HG02885 (cell line): ENCODE measurements at regions not wholly inside any gene's neighbourhood (a gene's known extent, or its start where the extent isn't known, plus 50 kb on each side); places are given as distances from the start of the nearest gene placed in this dataset.

Experiments used
- ATAC-seq: cut with Tn5 transposase; IDR thresholded peaks from one replicate; pipeline ENCODE4 v1.9.1; 2021; ENCODE audit warnings: mild to moderate bottlenecking; ENCODE audit not compliant: unreplicated experiment, poor library complexity

GRCh38 chr9:89996773-89997172 lies 392.0 kb downstream of the GADD45G start:
- no peak for ATAC-seq

DNA sequence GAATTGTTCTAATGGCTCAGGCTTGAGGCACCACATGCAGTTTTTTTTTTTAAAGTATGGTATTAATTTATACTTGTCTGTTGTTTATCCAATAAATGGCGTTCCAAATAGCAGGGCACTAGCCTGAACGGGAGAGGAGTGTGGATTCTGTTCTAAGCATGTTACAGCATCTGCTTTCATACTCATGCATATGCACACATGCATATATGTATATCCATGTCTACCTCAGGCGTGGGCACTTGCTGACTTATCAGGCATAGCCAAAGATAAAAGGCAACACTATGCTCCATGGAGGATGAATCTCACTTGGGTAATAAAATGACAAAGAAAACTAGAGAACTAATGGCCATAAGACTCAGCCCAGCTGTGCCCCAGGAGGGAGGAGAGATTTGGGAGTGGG lies 393.8 kb downstream of the GADD45G start:
- ATAC-seq = no peak

DNA sequence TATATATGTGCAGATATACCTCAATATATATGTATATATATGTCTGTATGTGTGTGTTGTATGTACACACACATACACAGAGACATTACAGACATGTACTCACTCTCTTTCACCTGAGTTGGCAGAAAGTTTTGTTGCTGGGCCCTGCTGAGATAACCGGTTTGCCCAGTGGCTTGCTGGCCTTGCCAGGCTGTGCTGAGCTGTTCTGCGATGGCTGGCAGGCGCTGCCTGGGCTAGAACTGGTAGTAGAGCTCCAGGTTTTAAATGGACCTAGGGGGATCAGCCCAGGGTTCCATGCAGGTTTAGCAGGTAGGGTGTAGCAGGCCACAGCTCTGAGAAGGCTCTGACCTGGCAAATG lies 394.3 kb downstream of the GADD45G start:
- no peak for ATAC-seq

DNA sequence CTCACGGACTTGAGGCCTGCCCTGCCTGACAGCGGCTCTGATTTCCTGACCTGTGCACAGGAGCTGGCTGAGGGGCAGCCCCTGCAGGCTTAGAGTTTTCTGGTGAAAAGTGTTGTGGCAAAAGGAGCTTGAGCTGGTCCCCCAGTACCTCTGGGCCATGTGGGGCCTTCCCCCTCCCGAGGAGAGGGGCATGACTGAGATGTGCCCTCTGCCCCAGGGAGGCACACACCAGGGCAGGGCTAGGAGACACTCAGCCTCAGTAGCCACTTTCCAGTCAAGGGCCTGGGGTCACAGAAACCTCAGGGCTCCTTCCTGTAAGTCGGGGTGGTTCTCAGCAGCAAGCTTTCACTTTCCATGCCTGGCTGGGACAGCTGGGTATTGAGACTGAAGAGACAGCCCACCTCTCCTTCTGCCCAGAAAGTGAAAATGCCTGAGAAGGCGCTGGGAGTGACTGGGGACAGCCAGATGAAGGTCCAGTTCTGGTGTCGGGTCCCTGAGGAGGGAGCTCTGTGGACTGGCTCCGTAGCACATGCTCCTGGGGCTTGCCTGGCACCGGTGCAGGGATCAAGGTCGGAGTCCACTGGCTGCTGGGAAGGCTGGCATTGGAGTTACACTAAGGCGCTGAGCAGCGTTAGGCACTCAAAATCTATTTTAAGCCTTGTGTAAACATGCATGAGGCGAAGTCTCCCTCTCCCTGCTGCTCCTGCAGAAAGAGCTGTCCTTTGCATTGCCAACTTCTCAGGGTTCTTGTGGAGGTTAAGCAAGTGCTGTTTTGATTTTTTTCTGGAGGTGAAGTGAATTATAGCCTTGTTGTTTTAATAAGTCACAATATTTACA lies 394.9 kb downstream of the GADD45G start:
- ATAC-seq = peak; percentile 89

- no peak for ATAC-seq
These were observed 396.1 kb downstream of the GADD45G start for GRCh38 chr9:90000925-90001324.

DNA sequence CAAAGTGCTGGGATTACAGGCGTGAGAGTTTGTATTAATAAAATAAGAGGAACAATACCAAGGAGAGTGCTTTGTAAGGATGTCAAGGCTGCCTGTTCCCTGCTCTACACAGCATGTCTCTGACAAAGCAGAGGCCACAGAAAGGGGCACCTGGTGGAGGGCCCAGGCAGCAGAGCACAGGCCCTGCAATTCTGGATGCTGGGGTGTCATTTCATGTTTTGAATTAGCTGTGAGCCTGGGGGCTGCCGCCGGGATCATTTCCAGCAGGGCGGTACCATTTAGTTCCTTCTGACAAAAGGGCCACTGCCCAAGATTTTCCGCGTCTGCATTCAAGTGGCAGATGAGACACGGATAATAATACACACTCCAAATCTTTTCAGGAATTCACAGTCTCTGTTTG lies 396.9 kb downstream of the GADD45G start:
- ATAC-seq = no peak

DNA sequence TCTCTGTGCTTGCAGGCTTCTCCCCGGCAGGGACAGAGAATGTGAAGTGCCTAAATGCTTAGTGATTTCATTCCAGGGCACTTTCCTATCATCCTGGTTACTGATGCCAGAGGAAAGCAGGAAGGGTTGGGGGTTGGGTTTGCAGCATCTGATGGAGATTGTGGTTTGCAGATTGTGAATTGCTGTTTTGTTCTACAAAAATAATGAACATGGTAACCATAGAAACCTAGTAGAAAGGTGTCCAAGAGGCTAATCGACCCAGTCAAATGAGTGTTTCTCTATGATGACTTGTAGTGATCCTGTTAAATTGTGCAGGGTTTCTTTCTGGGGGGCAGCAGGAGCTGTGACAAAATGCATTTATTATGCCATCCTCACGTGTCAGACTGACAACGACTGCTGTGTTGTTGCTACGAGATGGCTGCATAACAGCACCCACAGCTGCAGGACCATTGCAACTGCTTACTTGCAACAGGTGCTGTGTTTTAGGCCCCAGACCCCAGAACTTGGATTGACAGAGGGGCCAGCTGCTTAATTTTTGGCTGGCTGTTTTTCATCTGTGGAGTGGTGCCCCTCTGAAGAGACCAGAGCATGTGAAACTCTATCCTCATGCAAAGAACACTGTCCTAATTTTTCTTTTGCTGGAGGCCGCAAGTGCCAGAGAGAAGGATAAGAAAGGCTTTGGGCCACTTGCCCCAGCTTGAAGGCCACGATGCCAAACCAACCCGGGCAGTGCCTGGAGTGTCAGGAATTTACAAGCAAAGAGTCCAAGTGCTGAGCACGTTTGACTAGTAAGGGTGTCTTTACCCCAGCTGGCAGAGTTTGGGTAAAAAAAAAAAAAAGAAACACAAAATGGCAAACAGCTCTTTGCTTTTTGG lies 397.8 kb downstream of the GADD45G start:
- no peak for ATAC-seq

DNA sequence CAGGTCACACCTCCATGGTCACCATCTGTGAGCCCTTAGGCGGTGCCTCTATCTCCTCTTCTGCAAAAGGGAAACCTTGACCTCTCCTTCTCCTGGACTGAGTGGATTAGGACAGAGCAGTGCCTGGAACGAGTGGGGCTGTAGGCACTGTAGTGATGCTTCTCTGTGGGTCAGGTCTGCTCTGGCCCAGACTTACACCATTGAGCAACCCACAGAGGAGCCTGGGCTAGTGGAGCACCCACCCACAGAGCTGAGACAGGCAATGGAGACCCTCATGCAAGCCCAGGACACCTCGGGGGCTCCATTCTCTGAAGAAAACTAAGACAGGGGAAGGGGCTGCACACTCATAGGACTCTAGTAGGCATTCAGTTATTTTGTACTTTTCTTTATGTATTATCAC lies 400.6 kb downstream of the GADD45G start:
- no peak for ATAC-seq

DNA sequence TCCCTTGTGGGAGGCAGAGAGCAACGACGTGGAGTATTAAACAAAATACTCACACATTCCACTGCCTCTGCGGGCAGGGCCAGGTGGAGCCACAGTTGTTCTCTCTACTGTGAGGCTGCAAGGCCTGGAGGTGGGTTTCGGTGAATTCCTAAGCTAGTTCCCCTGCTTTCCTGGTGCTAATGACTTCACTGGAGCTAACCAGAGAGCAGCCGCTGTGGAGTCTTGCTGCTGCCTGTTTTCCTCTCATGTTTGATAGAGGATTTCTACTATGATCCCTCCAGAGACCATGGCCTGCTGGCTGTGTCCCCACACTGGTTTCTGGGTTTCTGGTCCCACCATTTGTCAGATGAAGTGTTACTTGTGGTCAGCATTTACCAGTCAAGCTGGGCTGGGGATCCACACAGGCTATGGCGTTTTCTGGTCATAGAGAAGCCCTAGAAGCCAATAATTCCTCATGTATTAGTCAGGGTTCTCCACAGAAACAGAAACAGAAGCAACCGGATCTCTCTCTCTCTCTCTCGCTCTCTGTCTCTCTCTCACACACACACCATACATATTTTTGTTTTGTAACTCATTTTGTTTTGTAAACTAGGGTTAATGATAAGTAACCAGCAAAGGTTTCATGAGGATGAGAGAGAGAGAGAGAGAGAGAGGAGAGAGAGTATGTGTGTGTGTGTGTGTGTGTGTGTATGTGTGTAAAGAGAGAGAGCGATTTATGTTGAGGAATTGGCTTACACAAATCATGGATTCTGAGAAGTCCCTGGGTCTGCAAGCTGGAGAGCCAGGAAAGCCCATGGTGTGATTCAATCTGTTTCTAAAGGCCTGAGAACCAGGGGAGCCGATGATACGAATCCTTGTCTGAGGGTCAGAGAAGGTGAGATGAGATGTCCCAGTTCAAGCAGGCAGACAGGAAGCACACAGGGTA lies 403.0 kb downstream of the GADD45G start:
- ATAC-seq = no peak

GRCh38 chr9:90009447-90009846 lies 404.6 kb downstream of the GADD45G start:
- no peak for ATAC-seq

- ATAC-seq = no peak
These were observed 406.0 kb downstream of the GADD45G start for GRCh38 chr9:90010793-90011192.

- no peak for ATAC-seq
These were observed 408.1 kb downstream of the GADD45G start for GRCh38 chr9:90012949-90013348.

- ATAC-seq = no peak
These were observed 409.0 kb downstream of the GADD45G start for GRCh38 chr9:90013778-90014177.

DNA sequence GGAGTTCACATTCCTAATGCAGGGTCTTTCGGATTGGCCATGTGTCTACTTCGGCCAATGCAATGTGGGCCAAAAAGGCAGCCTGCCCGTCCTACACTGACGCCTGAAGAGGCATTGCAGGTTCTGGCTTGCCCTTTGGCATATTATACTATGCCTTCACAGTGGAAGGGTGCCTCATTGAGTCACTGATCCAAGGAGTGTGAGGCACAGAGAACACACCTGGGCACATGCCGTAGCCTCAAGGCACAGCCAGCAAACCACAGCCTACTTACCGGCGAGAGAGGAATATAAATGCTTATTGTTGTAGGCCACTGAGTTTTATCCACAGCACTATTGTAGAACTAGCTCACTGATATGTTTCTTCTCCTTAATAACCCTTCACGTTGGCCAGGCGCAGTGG lies 409.6 kb downstream of the GADD45G start:
- ATAC-seq = no peak

- ATAC-seq = no peak
These were observed 411.5 kb downstream of the GADD45G start for GRCh38 chr9:90016272-90016671.

DNA sequence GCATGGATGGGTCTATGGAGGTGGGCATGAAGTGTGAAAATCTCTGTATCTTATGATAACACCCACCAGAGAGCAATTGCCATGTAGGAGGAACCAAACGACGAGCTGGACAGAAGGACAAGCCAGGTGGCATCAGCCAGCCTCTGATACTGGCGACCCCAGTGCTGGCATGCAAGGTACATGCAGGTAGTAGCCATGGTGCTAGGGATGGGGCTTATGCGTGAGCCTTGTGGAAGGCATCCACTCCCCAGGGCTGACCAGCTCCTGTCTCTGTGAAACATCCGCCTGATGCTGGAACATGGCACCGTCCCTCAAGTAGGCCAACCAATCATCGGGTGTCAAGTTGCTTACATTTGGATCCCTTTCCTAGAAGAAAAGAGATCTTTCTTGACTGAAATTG lies 412.9 kb downstream of the GADD45G start:
- no peak for ATAC-seq

- no peak for ATAC-seq
These were observed 413.9 kb downstream of the GADD45G start for GRCh38 chr9:90018688-90019087.

GRCh38 chr9:90019626-90020025 lies 414.8 kb downstream of the GADD45G start:
- ATAC-seq = no peak

DNA sequence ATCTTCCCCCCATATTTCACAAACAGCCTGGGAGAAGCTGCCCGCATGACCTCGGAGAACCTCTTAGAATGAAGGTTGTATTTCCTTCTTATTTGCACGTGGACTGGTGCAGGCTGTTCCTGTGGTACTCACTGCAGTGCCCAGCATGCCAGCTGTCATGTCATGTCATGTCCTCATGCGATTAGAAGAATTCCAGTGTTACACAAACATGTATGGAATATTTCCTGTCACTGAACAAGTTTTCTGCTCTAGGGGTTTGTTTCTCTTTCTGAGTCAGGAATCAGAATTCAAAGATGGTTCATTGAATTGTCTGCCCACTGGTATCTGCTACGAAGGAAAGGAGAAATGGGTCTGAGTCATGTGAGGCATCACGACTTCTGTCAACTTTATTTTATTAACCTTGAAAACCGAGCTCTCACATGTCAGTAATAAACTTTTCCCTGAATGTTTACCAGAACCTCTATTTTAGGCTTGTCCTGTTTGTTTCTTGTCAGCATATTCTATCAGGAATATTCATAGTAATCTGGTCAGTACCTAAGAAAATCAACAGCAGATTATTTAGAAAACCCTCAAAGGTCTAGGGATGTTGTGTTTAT lies 415.6 kb downstream of the GADD45G start:
- ATAC-seq = no peak

- ATAC-seq = no peak
These were observed 416.5 kb downstream of the GADD45G start for GRCh38 chr9:90021216-90021906.
